ENCODE measurements at regions not wholly inside any gene's neighbourhood (a gene's known extent, or its start where the extent isn't known, plus 50 kb on each side); places are given as distances from the start of the nearest gene placed in this dataset.

DNA sequence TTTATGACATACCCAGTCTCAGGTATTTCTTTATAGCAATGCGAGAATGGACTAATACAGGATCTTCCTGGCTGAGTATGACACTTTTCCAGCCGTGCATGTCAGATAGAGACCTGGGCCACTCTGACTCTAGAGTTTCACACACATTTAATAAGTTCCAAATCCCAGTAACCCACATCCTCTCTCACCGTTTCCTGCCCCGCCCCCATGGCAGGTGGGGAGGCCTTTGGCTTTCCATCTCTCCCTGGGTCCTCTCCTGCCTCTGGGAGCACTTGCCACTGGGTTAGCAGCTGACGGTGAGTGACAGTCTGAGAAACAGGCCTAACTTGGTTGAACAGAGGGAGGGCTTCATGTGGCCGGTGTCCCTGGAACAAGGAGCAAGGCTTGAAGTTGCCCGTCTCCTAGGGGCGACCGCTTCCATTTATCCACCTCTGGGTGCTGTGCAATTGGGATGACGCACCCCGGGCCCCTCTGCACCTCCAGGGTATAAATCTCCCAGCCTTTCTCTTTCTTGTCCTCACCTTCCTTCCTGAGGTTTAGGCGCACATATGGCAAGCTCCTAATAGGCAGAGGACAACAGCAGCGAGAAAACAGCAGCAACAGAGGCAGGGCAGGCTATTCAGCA is 152.7 kb upstream of the HDAC4 start:
- Histone ChIP-seq H3K4me3 (no peak overlapping the region), H3K27ac (no peak overlapping the region), H3K27me3 (no peaks in the 10 kb centered on the region), H3K36me3 (no peaks in the 10 kb centered on the region), H3K4me1 (no peaks in the 10 kb centered on the region), H3K9me3 (no peaks in the 10 kb centered on the region)
- WGBS, 2 donors, result 90 to 92% methylated on average over 12 to 13 of the region's 13 CpGs
- DNase-seq (ENCODE audit: low spot score in 2 of 2), result no peak
- TF ChIP-seq, protein P1, sequence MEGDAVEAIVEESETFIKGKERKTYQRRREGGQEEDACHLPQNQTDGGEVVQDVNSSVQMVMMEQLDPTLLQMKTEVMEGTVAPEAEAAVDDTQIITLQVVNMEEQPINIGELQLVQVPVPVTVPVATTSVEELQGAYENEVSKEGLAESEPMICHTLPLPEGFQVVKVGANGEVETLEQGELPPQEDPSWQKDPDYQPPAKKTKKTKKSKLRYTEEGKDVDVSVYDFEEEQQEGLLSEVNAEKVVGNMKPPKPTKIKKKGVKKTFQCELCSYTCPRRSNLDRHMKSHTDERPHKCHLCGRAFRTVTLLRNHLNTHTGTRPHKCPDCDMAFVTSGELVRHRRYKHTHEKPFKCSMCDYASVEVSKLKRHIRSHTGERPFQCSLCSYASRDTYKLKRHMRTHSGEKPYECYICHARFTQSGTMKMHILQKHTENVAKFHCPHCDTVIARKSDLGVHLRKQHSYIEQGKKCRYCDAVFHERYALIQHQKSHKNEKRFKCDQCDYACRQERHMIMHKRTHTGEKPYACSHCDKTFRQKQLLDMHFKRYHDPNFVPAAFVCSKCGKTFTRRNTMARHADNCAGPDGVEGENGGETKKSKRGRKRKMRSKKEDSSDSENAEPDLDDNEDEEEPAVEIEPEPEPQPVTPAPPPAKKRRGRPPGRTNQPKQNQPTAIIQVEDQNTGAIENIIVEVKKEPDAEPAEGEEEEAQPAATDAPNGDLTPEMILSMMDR (IDR thresholded peaks at IDR 0.05), result no peak
- TF ChIP-seq POLR2A (IDR thresholded peaks at IDR 0.05), result no peak
- TF ChIP-seq EP300 (IDR thresholded peaks at IDR 0.05), result no peak

DNA sequence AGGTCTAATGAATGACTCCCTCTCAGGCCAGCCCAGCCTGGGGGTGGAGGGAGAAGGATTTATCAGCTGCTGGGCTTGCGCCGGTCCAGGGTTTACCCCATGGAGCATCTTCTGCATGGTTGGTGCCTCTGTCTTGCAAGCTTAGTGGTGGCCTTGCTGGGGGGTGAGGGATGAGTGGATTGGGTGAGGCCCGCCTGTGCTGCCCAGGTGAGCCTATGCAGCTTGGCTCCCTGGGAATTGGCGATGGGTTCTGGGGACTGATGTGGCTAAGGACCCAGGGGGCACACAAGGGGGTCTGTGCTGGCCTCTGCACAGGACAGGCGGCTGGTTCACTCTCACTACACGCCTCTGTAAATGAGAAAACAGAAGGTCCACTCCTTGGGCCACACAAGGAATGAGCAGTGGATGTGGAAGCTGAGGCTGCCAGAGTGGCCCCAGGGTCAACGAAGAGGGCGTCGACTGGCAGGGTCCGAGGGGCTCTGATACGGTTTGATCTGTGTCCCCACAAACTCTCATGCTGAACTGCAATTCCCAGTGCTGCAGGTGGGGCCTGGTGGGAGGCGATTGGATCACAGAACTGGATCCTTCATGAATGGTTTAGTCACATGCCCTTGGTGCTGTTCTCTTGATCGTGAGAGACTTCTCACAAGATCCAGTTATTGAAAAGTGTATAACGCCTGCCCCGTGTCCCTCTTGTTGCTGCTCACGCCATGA is 151.6 kb upstream of the HDAC4 start:
- Histone ChIP-seq H3K27me3 (no peaks in the 10 kb centered on the region), H3K9me3 (no peaks in the 10 kb centered on the region), H3K36me3 (no peaks in the 10 kb centered on the region), H3K4me3 (no peak overlapping the region), H3K4me1 (no peaks in the 10 kb centered on the region), H3K27ac (no peak overlapping the region)
- WGBS, 2 donors, result 83 to 89% methylated on average over 14 to 16 of the region's 16 CpGs
- no peak for TF ChIP-seq POLR2A (IDR thresholded peaks at IDR 0.05)
- TF ChIP-seq EP300 (IDR thresholded peaks at IDR 0.05), result no peak
- TF ChIP-seq, protein P1 (IDR thresholded peaks at IDR 0.05), result no peak
- DNase-seq (ENCODE audit: low spot score in 2 of 2), result no peak

DNA sequence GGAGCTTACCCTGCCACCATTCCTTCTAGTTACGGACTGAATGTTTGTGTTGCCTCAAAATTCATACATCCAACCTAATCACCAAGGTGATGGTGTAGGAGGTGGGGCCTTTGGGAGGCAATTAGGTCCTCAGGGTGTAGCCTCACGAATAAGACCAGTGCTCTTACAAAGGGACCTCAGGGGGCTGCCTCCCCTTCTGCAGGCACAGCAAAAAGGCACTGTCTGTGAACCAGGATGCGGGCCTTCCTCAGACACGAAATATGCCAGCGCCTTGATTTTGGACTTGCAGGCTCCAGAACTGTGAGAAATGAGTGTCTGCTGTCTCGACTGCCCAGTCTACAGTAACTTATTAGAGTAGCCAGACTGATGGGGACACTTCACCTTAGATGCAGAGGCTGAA is 150.4 kb upstream of the HDAC4 start:
- H3K27ac ChIP-seq, result no peak overlapping the region
- H3K4me3 ChIP-seq, result no peak overlapping the region
- H3K27me3 ChIP-seq, result no peaks in the 10 kb centered on the region
- TF ChIP-seq POLR2A (IDR thresholded peaks at IDR 0.05), result no peak
- TF ChIP-seq, protein P1 (IDR thresholded peaks at IDR 0.05), result no peak
- TF ChIP-seq EP300 (IDR thresholded peaks at IDR 0.05), result no peak
- no peaks in the 10 kb centered on the region for H3K36me3 ChIP-seq
- 95 to 96% methylated on average over 6 of the region's 6 CpGs for WGBS, 2 donors
- no peaks in the 10 kb centered on the region for H3K4me1 ChIP-seq
- no peak for DNase-seq (ENCODE audit: low spot score in 2 of 2)
- no peaks in the 10 kb centered on the region for H3K9me3 ChIP-seq

DNA sequence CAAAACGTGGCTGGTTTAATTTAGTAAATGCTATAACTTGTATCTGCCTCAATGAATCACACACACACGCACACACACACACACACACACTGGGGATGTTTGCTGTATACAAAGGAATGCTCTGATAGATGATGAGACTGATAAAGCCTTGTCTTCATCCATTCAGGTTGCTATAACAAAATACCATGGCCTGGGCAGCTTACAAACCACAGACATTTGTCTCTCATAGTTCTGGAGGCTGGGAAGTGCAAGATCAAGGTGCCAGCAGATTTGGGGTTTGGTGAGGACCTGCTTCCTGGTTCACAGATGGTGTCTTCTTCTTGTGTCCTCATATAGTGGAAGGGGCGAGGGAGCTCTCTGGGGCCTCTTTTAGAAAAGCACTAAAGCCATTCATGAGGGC is 149.5 kb upstream of the HDAC4 start:
- no peaks in the 10 kb centered on the region for H3K27me3 ChIP-seq
- no peaks in the 10 kb centered on the region for H3K4me1 ChIP-seq
- H3K36me3 ChIP-seq, result no peaks in the 10 kb centered on the region
- 52 to 58% methylated on average over 3 of the region's 3 CpGs for WGBS, 2 donors
- no peak overlapping the region for H3K27ac ChIP-seq
- no peak overlapping the region for H3K4me3 ChIP-seq
- DNase-seq (ENCODE audit: low spot score in 2 of 2), result no peak
- no peak for TF ChIP-seq EP300 (IDR thresholded peaks at IDR 0.05)
- TF ChIP-seq, protein P1 (IDR thresholded peaks at IDR 0.05), result no peak
- no peak for TF ChIP-seq POLR2A (IDR thresholded peaks at IDR 0.05)
- H3K9me3 ChIP-seq, result no peaks in the 10 kb centered on the region

DNA sequence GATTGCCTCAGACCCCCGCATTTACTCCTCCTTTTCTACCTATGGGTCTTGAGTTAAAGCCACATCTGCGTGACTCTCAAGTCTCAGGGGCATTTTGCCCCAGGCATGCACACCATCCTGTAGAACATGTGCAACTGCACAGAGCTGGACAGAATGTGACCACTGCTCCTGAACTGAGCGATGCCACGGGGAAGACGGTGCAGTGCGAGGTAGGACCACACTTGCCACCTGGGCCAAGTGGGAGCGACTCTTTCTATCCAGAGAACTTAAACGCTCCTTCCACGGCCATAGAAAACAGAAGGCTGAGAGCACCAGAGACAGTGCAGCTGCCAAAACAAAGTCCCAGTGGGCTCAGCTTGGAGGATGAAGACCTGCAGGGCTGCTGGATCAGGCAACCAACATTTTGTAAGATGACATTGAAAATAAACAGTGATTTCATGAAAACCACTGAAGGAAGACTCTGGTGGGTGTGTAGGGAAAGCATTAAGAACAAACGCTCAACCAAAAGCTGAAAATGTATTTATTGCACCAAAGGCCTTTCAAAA is 149.0 kb upstream of the HDAC4 start:
- Histone ChIP-seq H3K4me3 (no peak overlapping the region), H3K27ac (no peak overlapping the region), H3K4me1 (no peaks in the 10 kb centered on the region), H3K9me3 (no peaks in the 10 kb centered on the region), H3K36me3 (no peaks in the 10 kb centered on the region), H3K27me3 (no peaks in the 10 kb centered on the region)
- TF ChIP-seq POLR2A (IDR thresholded peaks at IDR 0.05) (no peak), EP300 (IDR thresholded peaks at IDR 0.05) (no peak)
- TF ChIP-seq, protein P1 (IDR thresholded peaks at IDR 0.05), result no peak
- 74 to 79% methylated on average over 10 of the region's 10 CpGs for WGBS, 2 donors
- DNase-seq (ENCODE audit: low spot score in 2 of 2), result peak in 1 of 2 donors; percentile 29

Measured in tibial nerve (tissue), 4 donors.